Smooth muscle cell (in vitro differentiated cells): ENCODE measurements at regions not wholly inside any gene's neighbourhood (a gene's known extent, or its start where the extent isn't known, plus 50 kb on each side); places are given as distances from the start of the nearest gene placed in this dataset.

Experiments used
- DNase-seq: peaks from one replicate; lab custom pipeline; 2025; ENCODE audit not compliant: unreplicated experiment; lab: John Stamatoyannopoulos, UW
- H2AFZ ChIP-seq: fragments of 200-600 bp; sonication (generic); 2 replicates; pipeline ENCODE4 v1.6.0; 2016; ENCODE audit warnings: antibody characterized with exemption, low read depth, mild to moderate bottlenecking
- H3F3A ChIP-seq: fragments of 200-600 bp; sonication (generic); 2 replicates; pipeline ENCODE4 v1.6.0; 2017; ENCODE audit warnings: antibody characterized with exemption, low read depth
- H3K27ac ChIP-seq: fragments of 200-600 bp; sonication (generic); 2 replicates; pipeline ENCODE4 v1.5.1; 2016; ENCODE audit warnings: low read depth, mild to moderate bottlenecking
- H3K27me3 ChIP-seq: fragments of 200-600 bp; sonication (generic); 2 replicates; pipeline ENCODE4 v1.6.1; 2016; ENCODE audit warnings: low read depth, mild to moderate bottlenecking
- H3K36me3 ChIP-seq: fragments of 200-600 bp; sonication (generic); 2 replicates; pipeline ENCODE4 v1.5.1; 2016; ENCODE audit warnings: low read depth
- H3K4me1 ChIP-seq: fragments of 200-600 bp; sonication (generic); 2 replicates; pipeline ENCODE4 v1.5.1; 2016; ENCODE audit warnings: low read depth
- H3K4me2 ChIP-seq: fragments of 200-600 bp; sonication (generic); 2 replicates; pipeline ENCODE4 v1.6.0; 2016; ENCODE audit warnings: mild to moderate bottlenecking
- H3K4me3 ChIP-seq: fragments of 200-600 bp; sonication (generic); 2 replicates; pipeline ENCODE4 v1.5.1; 2016; ENCODE audit warnings: mild to moderate bottlenecking
- H3K79me2 ChIP-seq: fragments of 200-600 bp; sonication (generic); 2 replicates; pipeline ENCODE4 v1.6.0; 2016; ENCODE audit warnings: low read depth, mild to moderate bottlenecking
- H3K9ac ChIP-seq: fragments of 200-600 bp; sonication (generic); 2 replicates; pipeline ENCODE4 v1.6.0; 2016; ENCODE audit warnings: low read depth
- H3K9me3 ChIP-seq: fragments of 200-600 bp; sonication (generic); replicated peaks from 2 replicates; pipeline ENCODE4 v1.5.1; 2016; ENCODE audit warnings: low read depth
- H4K20me1 ChIP-seq: fragments of 200-600 bp; sonication (generic); 2 replicates; pipeline ENCODE4 v1.6.0; 2016; ENCODE audit warnings: low read depth
- WGBS: methylation state at CpG from one replicate; pipeline ENCODE4 v1.1.7; 2016; ENCODE audit warnings: low lambda C conversion rate; 5-methylcytosine and 5-hydroxymethylcytosine counted together
- TF ChIP-seq, protein P1 (sequence below): fragments of 200-600 bp; sonication (generic); IDR thresholded peaks from 2 replicates; pipeline ENCODE4 v1.5.1; 2017; ENCODE audit warnings: borderline replicate concordance, mild to moderate bottlenecking, antibody characterized with exemption; ENCODE audit not compliant: insufficient read depth, poor library complexity, severe bottlenecking

DNA sequence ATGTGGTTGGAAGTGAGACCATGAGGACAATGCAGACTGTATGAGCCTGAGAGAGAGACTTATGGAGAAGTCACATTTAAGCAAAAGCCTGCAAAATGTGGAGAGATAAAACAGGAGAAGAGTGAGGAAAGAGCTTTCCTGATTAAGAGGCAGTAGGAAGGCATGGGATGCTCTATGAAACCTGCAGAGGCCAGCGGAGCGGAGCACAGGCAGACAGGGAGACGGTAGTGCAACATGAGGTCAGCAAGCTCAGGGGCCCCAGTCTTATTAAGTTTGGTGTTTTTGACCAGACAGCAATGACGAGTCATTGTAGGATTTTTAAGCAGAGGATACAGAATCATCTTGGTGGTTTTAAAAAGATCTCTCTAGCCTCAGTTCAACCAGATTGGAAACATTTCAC lies 721.5 kb upstream of the GOLIM4 start:
- Histone ChIP-seq H3K27ac (no peak overlapping the region), H3F3A (no peaks in the 10 kb centered on the region), H3K9ac (no peak overlapping the region), H3K36me3 (no peaks in the 10 kb centered on the region), H3K4me2 (no peak overlapping the region), H3K9me3 (no peaks in the 10 kb centered on the region), H3K27me3 (no peaks in the 10 kb centered on the region), H4K20me1 (no peaks in the 10 kb centered on the region), H3K4me3 (no peak overlapping the region), H3K4me1 (peaks cover 18% of the 10 kb centered on the region), H3K79me2 (no peaks in the 10 kb centered on the region), H2AFZ (no peak overlapping the region)
- WGBS: 72% methylated on average over 4 of the region's 4 CpGs
- TF ChIP-seq, protein P1, sequence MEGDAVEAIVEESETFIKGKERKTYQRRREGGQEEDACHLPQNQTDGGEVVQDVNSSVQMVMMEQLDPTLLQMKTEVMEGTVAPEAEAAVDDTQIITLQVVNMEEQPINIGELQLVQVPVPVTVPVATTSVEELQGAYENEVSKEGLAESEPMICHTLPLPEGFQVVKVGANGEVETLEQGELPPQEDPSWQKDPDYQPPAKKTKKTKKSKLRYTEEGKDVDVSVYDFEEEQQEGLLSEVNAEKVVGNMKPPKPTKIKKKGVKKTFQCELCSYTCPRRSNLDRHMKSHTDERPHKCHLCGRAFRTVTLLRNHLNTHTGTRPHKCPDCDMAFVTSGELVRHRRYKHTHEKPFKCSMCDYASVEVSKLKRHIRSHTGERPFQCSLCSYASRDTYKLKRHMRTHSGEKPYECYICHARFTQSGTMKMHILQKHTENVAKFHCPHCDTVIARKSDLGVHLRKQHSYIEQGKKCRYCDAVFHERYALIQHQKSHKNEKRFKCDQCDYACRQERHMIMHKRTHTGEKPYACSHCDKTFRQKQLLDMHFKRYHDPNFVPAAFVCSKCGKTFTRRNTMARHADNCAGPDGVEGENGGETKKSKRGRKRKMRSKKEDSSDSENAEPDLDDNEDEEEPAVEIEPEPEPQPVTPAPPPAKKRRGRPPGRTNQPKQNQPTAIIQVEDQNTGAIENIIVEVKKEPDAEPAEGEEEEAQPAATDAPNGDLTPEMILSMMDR: no peak
- DNase-seq: no peak

DNA sequence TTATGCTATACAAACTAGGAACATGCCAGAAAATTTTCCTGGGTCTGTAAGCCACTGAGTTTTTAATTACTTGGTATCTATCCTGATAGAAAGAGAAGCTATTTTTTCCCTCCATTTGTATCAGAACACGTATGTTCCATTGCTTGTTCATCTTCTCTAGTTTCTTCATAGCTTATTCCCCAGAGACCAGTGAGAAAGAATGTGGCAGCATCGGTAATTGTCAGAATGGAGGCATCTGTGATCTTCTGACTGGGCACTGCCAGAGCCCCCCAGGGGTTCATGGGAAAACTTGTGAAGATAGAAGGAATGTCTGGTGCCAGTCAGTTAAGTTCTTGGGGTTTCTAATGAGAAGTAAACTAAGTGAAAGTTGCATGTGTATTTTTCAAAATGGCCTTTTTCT lies 720.2 kb upstream of the GOLIM4 start:
- Histone ChIP-seq H3K79me2 (no peaks in the 10 kb centered on the region), H3K4me3 (no peak overlapping the region), H3F3A (no peaks in the 10 kb centered on the region), H3K4me2 (no peak overlapping the region), H3K27me3 (no peaks in the 10 kb centered on the region), H3K9ac (no peak overlapping the region), H4K20me1 (no peaks in the 10 kb centered on the region), H2AFZ (no peak overlapping the region), H3K9me3 (no peaks in the 10 kb centered on the region), H3K36me3 (no peaks in the 10 kb centered on the region), H3K4me1 (peaks cover 18% of the 10 kb centered on the region), H3K27ac (no peak overlapping the region)
- 84% methylated on average over 2 of the region's 2 CpGs for WGBS
- TF ChIP-seq, protein P1: no peak
- DNase-seq: no peak

DNA sequence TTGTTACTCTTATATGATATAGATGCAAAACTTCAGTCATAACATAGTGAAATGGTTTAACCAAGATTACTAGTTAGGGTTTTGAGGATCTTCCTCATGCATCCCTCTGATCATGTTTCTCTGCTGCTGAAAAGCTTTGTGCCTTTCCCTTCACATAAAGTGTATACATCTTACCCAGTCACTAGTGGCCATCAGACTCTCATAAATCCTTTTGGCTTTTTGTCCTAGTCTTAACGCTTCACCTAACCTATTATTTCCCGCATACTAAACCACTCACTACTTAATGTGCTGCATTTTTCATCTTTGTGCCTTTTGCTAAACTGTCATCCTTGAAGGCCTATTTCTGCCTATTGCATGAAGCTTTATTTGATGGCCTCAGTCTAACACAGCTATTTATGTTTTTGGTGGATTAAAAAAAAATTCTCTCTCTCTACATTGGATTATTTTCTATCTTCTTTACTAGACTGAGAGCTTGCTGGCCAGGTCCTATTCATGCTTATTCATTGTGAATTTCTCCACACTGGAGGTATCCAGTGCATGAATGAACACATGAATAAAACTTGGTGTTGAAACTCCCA lies 717.6 kb upstream of the GOLIM4 start:
- 73% methylated on average over 2 of the region's 2 CpGs for WGBS
- DNase-seq: no peak
- no peaks in the 10 kb centered on the region for H3K27me3 ChIP-seq
- peaks cover 18% of the 10 kb centered on the region for H3K4me1 ChIP-seq
- TF ChIP-seq, protein P1: no peak
- H3K36me3 ChIP-seq: no peaks in the 10 kb centered on the region
- no peak overlapping the region for H3K9ac ChIP-seq
- H2AFZ ChIP-seq: no peak overlapping the region
- H3K4me3 ChIP-seq: no peak overlapping the region
- H3K9me3 ChIP-seq: no peaks in the 10 kb centered on the region
- H3F3A ChIP-seq: no peaks in the 10 kb centered on the region
- H3K4me2 ChIP-seq: no peak overlapping the region
- H3K79me2 ChIP-seq: no peaks in the 10 kb centered on the region
- no peaks in the 10 kb centered on the region for H4K20me1 ChIP-seq
- no peak overlapping the region for H3K27ac ChIP-seq

DNA sequence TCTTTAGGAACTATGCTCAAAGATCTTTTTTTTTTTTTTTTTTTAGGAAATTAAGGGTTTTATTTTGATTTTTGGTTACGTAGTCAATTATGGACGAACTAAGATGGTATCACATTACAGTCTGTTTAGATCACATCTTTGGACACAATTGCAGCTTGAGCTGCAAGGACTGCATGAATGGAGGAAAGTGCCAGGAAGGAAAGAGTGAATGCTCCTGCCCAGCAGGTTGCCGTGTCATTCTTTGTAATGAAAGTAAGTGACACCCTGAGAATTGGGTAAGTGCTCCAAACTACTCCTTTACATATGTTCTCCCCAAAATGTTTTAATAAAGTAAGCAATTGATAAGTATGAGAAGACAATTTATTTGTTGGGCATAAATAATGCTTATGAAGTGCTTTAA lies 716.5 kb upstream of the GOLIM4 start:
- H4K20me1 ChIP-seq: no peaks in the 10 kb centered on the region
- H3F3A ChIP-seq: no peaks in the 10 kb centered on the region
- no peak overlapping the region for H3K27ac ChIP-seq
- WGBS: 38% methylated on average over 3 of the region's 3 CpGs
- H3K9ac ChIP-seq: no peak overlapping the region
- DNase-seq: no peak
- TF ChIP-seq, protein P1: no peak
- H3K27me3 ChIP-seq: no peaks in the 10 kb centered on the region
- H3K9me3 ChIP-seq: no peaks in the 10 kb centered on the region
- no peaks in the 10 kb centered on the region for H3K36me3 ChIP-seq
- no peak overlapping the region for H2AFZ ChIP-seq
- H3K4me1 ChIP-seq: peaks cover 18% of the 10 kb centered on the region
- no peak overlapping the region for H3K4me3 ChIP-seq
- no peak overlapping the region for H3K4me2 ChIP-seq
- no peaks in the 10 kb centered on the region for H3K79me2 ChIP-seq
